Brain microvascular endothelial cell (primary cell): ENCODE measurements at regions not wholly inside any gene's neighbourhood (a gene's known extent, or its start where the extent isn't known, plus 50 kb on each side); places are given as distances from the start of the nearest gene placed in this dataset.

ENCODE experiments used
- DNase-seq: peaks from one replicate; pipeline ENCODE4 v3.0.0-alpha.2; 2020
- H3K27ac ChIP-seq: fragments of 250-450 bp; sonication (Bioruptor Pico); 2 replicates; pipeline ENCODE4 v1.5.1; 2020; ENCODE audit warnings: mild to moderate bottlenecking, moderate library complexity
- H3K27me3 ChIP-seq: fragments of 250-450 bp; sonication (Bioruptor Pico); replicated peaks from 2 replicates; pipeline ENCODE4 v1.5.1; 2020; ENCODE audit warnings: mild to moderate bottlenecking
- H3K36me3 ChIP-seq: fragments of 250-450 bp; sonication (Bioruptor Pico); replicated peaks from 2 replicates; pipeline ENCODE4 v1.5.1; 2020; ENCODE audit warnings: mild to moderate bottlenecking
- H3K4me3 ChIP-seq: 2 replicates; pipeline ENCODE4 v1.5.1; 2011; ENCODE audit warnings: low read depth, mild to moderate bottlenecking, control low read depth, low read length, moderate library complexity
- in situ Hi-C: cut with HindIII; loops from 2 replicates; pipeline ENCODE4 v1.10.0; 2017; ENCODE audit warnings: low sequenced_read_pairs, low pct_ligation_motif_present
- TF ChIP-seq, protein P1 (sequence below): IDR thresholded peaks from 2 replicates; pipeline ENCODE4 v1.5.1; 2011; ENCODE audit warnings: low read depth, mild to moderate bottlenecking, moderate library complexity, low read length, control low read depth, inconsistent platforms; ENCODE audit errors: missing control alignments

DNA sequence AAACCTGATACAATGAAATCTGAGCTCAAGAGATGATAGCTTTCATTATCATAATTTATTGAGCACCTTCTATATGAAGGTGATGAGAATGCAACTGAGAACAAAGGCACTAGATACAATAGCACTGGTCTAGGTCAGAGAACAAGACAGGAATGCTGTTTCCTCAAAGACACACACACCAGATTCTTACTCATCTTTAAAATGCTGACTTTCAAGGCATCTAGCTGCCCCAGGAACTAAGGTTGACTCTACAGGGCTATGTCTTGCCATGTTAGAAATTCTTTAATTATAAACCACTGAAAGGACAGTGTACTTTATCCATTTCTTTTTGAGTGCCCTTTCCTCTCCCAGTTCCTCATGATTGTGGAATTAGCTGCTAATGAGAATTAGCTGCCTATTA lies 195.4 kb upstream of the RMST start:
- TF ChIP-seq, protein P1, sequence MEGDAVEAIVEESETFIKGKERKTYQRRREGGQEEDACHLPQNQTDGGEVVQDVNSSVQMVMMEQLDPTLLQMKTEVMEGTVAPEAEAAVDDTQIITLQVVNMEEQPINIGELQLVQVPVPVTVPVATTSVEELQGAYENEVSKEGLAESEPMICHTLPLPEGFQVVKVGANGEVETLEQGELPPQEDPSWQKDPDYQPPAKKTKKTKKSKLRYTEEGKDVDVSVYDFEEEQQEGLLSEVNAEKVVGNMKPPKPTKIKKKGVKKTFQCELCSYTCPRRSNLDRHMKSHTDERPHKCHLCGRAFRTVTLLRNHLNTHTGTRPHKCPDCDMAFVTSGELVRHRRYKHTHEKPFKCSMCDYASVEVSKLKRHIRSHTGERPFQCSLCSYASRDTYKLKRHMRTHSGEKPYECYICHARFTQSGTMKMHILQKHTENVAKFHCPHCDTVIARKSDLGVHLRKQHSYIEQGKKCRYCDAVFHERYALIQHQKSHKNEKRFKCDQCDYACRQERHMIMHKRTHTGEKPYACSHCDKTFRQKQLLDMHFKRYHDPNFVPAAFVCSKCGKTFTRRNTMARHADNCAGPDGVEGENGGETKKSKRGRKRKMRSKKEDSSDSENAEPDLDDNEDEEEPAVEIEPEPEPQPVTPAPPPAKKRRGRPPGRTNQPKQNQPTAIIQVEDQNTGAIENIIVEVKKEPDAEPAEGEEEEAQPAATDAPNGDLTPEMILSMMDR: no peak
- H3K4me3 ChIP-seq: no peak overlapping the region
- H3K27ac ChIP-seq: no peak overlapping the region
- in situ Hi-C loops: no loop called here
- H3K27me3 ChIP-seq: no peaks in the 10 kb centered on the region
- no peaks in the 10 kb centered on the region for H3K36me3 ChIP-seq
- no peak for DNase-seq

- H3K27ac ChIP-seq: no peak overlapping the region
Measured at GRCh38 chr12:97267594-97268202, 194.9 kb upstream of the RMST start.

GRCh38 chr12:97272471-97272870 lies 190.1 kb upstream of the RMST start:
- TF ChIP-seq, protein P1: no peak
- no peaks in the 10 kb centered on the region for H3K27me3 ChIP-seq
- no peak overlapping the region for H3K4me3 ChIP-seq
- DNase-seq: no peak
- in situ Hi-C loops: no loop called here
- no peak overlapping the region for H3K27ac ChIP-seq
- no peaks in the 10 kb centered on the region for H3K36me3 ChIP-seq

More at GRCh38 chr12:97267594-97268202, 194.9 kb upstream of the RMST start:
- no peak overlapping the region for H3K4me3 ChIP-seq
- TF ChIP-seq, protein P1: no peak
- no peaks in the 10 kb centered on the region for H3K36me3 ChIP-seq
- no peaks in the 10 kb centered on the region for H3K27me3 ChIP-seq
- in situ Hi-C loops: no loop called here
- no peak for DNase-seq

DNA sequence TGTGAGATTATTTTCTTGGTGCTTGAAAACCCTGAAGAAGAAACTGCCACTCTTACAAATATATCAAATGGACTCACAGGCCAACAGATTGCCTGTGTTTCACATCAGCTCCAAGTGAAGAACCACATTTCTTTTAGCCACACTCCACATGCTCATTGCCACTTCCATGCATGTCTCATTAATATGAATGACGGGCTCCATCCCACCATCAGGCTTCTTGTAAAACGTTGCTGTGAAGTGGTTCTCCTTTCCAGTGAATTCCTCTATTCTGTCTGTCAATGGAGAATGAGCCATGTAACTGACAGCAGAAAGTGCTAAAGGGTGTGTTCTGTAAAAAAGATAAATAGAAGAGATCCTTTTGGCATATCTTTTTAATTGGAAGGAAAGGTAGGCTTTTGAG lies 188.2 kb upstream of the RMST start:
- DNase-seq: no peak
- no peak overlapping the region for H3K27ac ChIP-seq
- no peaks in the 10 kb centered on the region for H3K36me3 ChIP-seq
- in situ Hi-C loops: no loop called here
- H3K27me3 ChIP-seq: no peaks in the 10 kb centered on the region
- TF ChIP-seq, protein P1: no peak
- no peak overlapping the region for H3K4me3 ChIP-seq

DNA sequence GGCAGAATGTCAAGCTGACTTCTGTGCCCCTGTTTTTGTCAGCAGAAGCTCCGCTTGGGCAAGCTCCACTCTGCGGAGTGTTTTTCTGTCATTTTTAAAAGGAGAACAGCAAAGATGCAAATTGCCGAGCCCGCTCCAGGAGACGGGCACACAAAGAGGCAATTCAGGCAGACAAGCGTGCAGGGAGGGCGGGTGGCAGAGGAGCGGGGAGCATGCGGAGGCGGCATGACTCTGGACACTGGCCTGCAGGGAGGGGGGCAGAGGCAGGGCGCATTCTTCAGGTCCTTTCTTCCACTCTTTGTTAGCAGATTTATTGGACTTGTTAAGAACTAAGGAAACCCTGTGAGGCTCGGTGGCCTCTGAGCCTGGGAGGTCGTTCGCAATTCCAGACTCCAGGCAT lies 187.3 kb upstream of the RMST start:
- Histone ChIP-seq H3K4me3 (no peak overlapping the region), H3K27me3 (no peaks in the 10 kb centered on the region), H3K27ac (no peak overlapping the region), H3K36me3 (no peaks in the 10 kb centered on the region)
- in situ Hi-C loops: no loop called here
- no peak for DNase-seq
- TF ChIP-seq, protein P1: no peak
